K562 (cell line): ENCODE measurements at regions not wholly inside any gene's neighbourhood (a gene's known extent, or its start where the extent isn't known, plus 50 kb on each side); places are given as distances from the start of the nearest gene placed in this dataset.

ENCODE experiments used
- ATAC-seq: fragments of 200-7000 bp; cut with Tn5 transposase; 3 replicates; pipeline ENCODE4 v1.9.1; 2020; ENCODE audit warnings: moderate library complexity
- BruUV-seq: library from RNA; stranded (reverse); fragments of 400-500 nt; replicated peaks from 2 replicates; lab custom pipeline; 2021; lab: Mats Ljungman, UMichigan
- CTCF ChIA-PET: fragments of 300-600 bp; formaldehyde crosslinking; extraction: SDS; loops from one replicate; lab custom pipeline; 2021; ENCODE audit warnings: low intra/inter-chr PET ratio; lab: Yijun Ruan, JAX
- POLR2A ChIA-PET: fragments of 300-600, 350-650 bp; sonication (Branson Sonifier 250); formaldehyde crosslinking; extraction: SDS; loops from one replicate; lab custom pipeline; 2021; ENCODE audit warnings: antibody characterized with exemption, inconsistent platforms; lab: Yijun Ruan, JAX
- DNase-seq, 4 experiments: peaks; one replicate each; pipeline versions ENCODE4 v3.0.0 to v3.0.0-alpha.2; 2011 to 2018; ENCODE audit warnings: low spot score in 3 of 4, mixed read lengths in 3 of 4; ENCODE audit errors: extremely low read depth in 1 of 4
- FAIRE-seq: peaks from 2 replicates; lab custom pipeline; 2011; peaks lifted over from hg19 to GRCh38; lab: Jason Lieb, UNC
- H2AFZ ChIP-seq: 2 replicates; pipeline ENCODE4 v1.6.0; 2011; ENCODE audit warnings: low read depth, low read length, control low read depth, inconsistent platforms
- H3K27ac ChIP-seq: fragments of 200-600 bp; 3 replicates; pipeline ENCODE4 v1.8.0; 2011; ENCODE audit warnings: low read depth, mild to moderate bottlenecking, control low read depth, inconsistent platforms, low read length, moderate library complexity, mixed read lengths; ENCODE audit errors: extremely low read depth
- H3K27me3 ChIP-seq, 2 experiments: fragments of 300-600 bp in 1 of 2; 2 replicates in 1 of 2; 3 replicates in 1 of 2; pipeline versions ENCODE4 v1.6.0 to v1.8.0; 2011; ENCODE audit warnings: inconsistent platforms in 2 of 2, low read length in 2 of 2, mild to moderate bottlenecking in 1 of 2, mixed read lengths in 1 of 2, moderate library complexity in 1 of 2; ENCODE audit not compliant: control insufficient read depth in 2 of 2, insufficient read depth in 2 of 2
- H3K36me3 ChIP-seq: fragments of 300-600 bp; 3 replicates; pipeline ENCODE4 v1.8.0; 2011; ENCODE audit warnings: mild to moderate bottlenecking, low read length, inconsistent platforms; ENCODE audit not compliant: control insufficient read depth, insufficient read depth
- H3K4me1 ChIP-seq, 2 experiments: fragments of 200-600 bp in 1 of 2; replicated peaks in 1 of 2; 2 replicates in 1 of 2; 3 replicates in 1 of 2; pipeline versions ENCODE4 v1.5.1 to v1.8.0; 2011; ENCODE audit warnings: inconsistent platforms in 2 of 2, low read length in 2 of 2, mild to moderate bottlenecking in 1 of 2, mixed read lengths in 1 of 2, moderate library complexity in 1 of 2; ENCODE audit not compliant: control insufficient read depth in 2 of 2, insufficient read depth in 2 of 2
- H3K4me2 ChIP-seq: 2 replicates; pipeline ENCODE4 v1.6.1; 2011; ENCODE audit warnings: low read length, control low read depth, inconsistent platforms, mixed read lengths; ENCODE audit not compliant: insufficient read depth
- H3K4me3 ChIP-seq: fragments of 200-600 bp; sonication (generic), shearing (Covaris generic); 2 replicates; pipeline ENCODE4 v1.5.1; 2016; ENCODE audit warnings: control low read depth, inconsistent platforms
- H3K79me2 ChIP-seq: fragments of 200-600 bp; 3 replicates; pipeline ENCODE4 v1.8.0; 2011; ENCODE audit warnings: low read length, inconsistent platforms; ENCODE audit not compliant: control insufficient read depth, insufficient read depth
- H3K9ac ChIP-seq, 2 experiments: 2 replicates each; pipeline versions ENCODE4 v1.6.0 to v1.6.1; 2011; ENCODE audit warnings: low read depth in 2 of 2, low read length in 2 of 2, control low read depth in 1 of 2, inconsistent platforms in 1 of 2, mild to moderate bottlenecking in 1 of 2, mixed read lengths in 1 of 2; ENCODE audit not compliant: insufficient read depth in 1 of 2
- H3K9me1 ChIP-seq: one replicate; pipeline ENCODE4 v1.6.0; 2011; ENCODE audit warnings: inconsistent platforms, mild to moderate bottlenecking, low read length, moderate library complexity; ENCODE audit not compliant: control insufficient read depth, insufficient read depth
- H3K9me3 ChIP-seq: replicated peaks from 2 replicates; pipeline ENCODE4 v1.5.1; 2011; ENCODE audit warnings: low read depth, low read length, inconsistent platforms; ENCODE audit not compliant: control insufficient read depth, insufficient read depth
- H4K20me1 ChIP-seq: replicated peaks from 2 replicates; pipeline ENCODE4 v1.6.1; 2011; ENCODE audit warnings: low read length, inconsistent platforms, mixed read lengths; ENCODE audit not compliant: control insufficient read depth, insufficient read depth
- ARID2 ChIP-seq: fragments of 450-650 bp; IDR thresholded peaks from 2 replicates; pipeline ENCODE4 v1.6.1; 2017; ENCODE audit warnings: antibody characterized with exemption, mild to moderate bottlenecking
- CCAR2 ChIP-seq: fragments of 200-400 bp; formaldehyde crosslinking; IDR thresholded peaks from 2 replicates; pipeline ENCODE4 v1.6.1; 2017; ENCODE audit warnings: mild to moderate bottlenecking, low read depth, low read length
- KAT7 ChIP-seq: sonication (generic); formaldehyde crosslinking; IDR thresholded peaks from 2 replicates; pipeline ENCODE4 v1.8.0; 2022; ENCODE audit warnings: missing genetic modification reagents, mild to moderate bottlenecking, borderline replicate concordance
- KDM1A ChIP-seq, 2 experiments: fragments of 450-650 bp; IDR thresholded peaks; 2 replicates each; pipeline ENCODE4 v1.6.1; 2016; ENCODE audit warnings: mild to moderate bottlenecking in 2 of 2
- LEF1 ChIP-seq: fragments of 450-650 bp; IDR thresholded peaks from 2 replicates; pipeline ENCODE4 v1.6.1; 2016; ENCODE audit warnings: mild to moderate bottlenecking
- MYC ChIP-seq, 2 experiments: fragments of 250-450 bp in 1 of 2; sonication (Bioruptor Pico) in 1 of 2; IDR thresholded peaks; 2 replicates each; pipeline versions ENCODE4 v1.5.1 to v1.6.1; 2012 to 2021; ENCODE audit warnings: low read depth in 2 of 2, borderline replicate concordance in 1 of 2, improper control_type of control experiment in 1 of 2, low read length in 1 of 2, mild to moderate bottlenecking in 1 of 2, moderate library complexity in 1 of 2
- PTTG1 ChIP-seq: fragments of 450-650 bp; IDR thresholded peaks from 2 replicates; pipeline ENCODE4 v1.6.1; 2016; ENCODE audit warnings: low read depth, mild to moderate bottlenecking, missing genetic modification characterization, missing compliant biosample characterization
- TEAD4 ChIP-seq, 2 experiments: sonication (generic) in 1 of 2; formaldehyde crosslinking in 1 of 2; IDR thresholded peaks; 2 replicates each; pipeline versions ENCODE4 v1.6.1 to v1.8.0; 2012 to 2022; ENCODE audit warnings: borderline replicate concordance in 1 of 2, inconsistent platforms in 1 of 2, low read length in 1 of 2, mild to moderate bottlenecking in 1 of 2, missing genetic modification reagents in 1 of 2
- ZBTB7A ChIP-seq: IDR thresholded peaks from 2 replicates; pipeline ENCODE4 v1.6.1; 2011; ENCODE audit warnings: low read depth, mild to moderate bottlenecking, low read length, moderate library complexity, borderline replicate concordance; ENCODE audit not compliant: control insufficient read depth
- ZC3H4 ChIP-seq: sonication (generic); formaldehyde crosslinking; IDR thresholded peaks from 2 replicates; pipeline ENCODE4 v1.9.0; 2021; ENCODE audit warnings: missing genetic modification reagents, borderline replicate concordance
- ZNF133 ChIP-seq: fragments of 250-450 bp; sonication (Bioruptor Pico); IDR thresholded peaks from 2 replicates; pipeline ENCODE4 v1.4.0; 2020; ENCODE audit warnings: mild to moderate bottlenecking
- ZNF23 ChIP-seq: fragments of 250-450 bp; sonication (Bioruptor Pico); IDR thresholded peaks from 2 replicates; pipeline ENCODE4 v1.4.0; 2020; ENCODE audit warnings: mild to moderate bottlenecking
- WGBS: fragments of 100-300 bp; shearing (Covaris generic); methylation state at CpG from one replicate; pipeline ENCODE4 v1.1.6; 2016; ENCODE audit warnings: low coverage, mixed read lengths; ENCODE audit not compliant: insufficient coverage; ENCODE audit errors: missing lambda C conversion rate; 5-methylcytosine and 5-hydroxymethylcytosine counted together
- in situ Hi-C: fragments of 300-500 bp; cut with MboI; formaldehyde crosslinking; loops from 4 replicates; pipeline ENCODE4 v1.15.0; 2018; ENCODE audit warnings: inconsistent platforms, mixed read lengths
- intact Hi-C: fragments of 100-400 bp; cut with micrococcal nuclease; formaldehyde crosslinking; loops from 2 replicates; pipeline ENCODE4 v1.14.2; 2022
- TF ChIP-seq, protein P1 (sequence below): fragments of 450-650 bp; formaldehyde crosslinking; IDR thresholded peaks from 2 replicates; pipeline ENCODE4 v1.4.0; 2020; ENCODE audit warnings: mild to moderate bottlenecking

DNA sequence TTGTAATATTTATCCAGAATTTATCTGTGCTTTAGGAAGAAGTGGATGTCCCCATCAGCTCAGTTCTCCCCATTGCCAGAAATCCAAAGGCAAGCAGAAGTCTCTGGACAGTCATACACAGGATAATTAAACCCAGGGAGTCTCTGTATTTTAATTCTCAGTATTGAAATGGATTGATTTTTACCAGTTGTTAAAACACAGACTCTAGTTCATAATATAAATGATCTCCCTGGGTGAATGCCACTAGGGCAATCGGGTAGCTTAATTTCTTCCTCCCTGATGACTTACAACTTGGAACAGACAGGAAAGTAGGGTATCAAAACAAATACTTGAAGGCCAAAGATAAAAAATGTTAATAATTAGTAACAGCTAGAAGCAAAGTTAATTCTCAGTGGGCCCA, 66.5 kb upstream of the DAP start:
- Histone ChIP-seq H3K9me1 (no peaks in the 10 kb centered on the region), H3K4me1 (no peaks in the 10 kb centered on the region), H3K4me3 (no peak overlapping the region), H3K9me3 (no peaks in the 10 kb centered on the region), H3K27ac (no peak overlapping the region), H4K20me1 (no peaks in the 10 kb centered on the region), H3K9ac (no peak overlapping the region), H3K79me2 (no peaks in the 10 kb centered on the region), H3K4me2 (no peak overlapping the region), H3K36me3 (no peaks in the 10 kb centered on the region), H3K27me3 (peaks cover 3 to 4% of the 10 kb centered on the region in 2 experiments; a peak in 1 of 5 replicates), H2AFZ (no peak overlapping the region)
- ATAC-seq = no peak
- TF ChIP-seq CCAR2 (no peak), TEAD4 (IDR thresholded peaks at IDR 0.05; ENCODE audit: low read length) (no peak), TEAD4 (CRISPR knock-in tag; IDR thresholded peaks at IDR 0.05; ENCODE audit: borderline replicate concordance) (no peak), KDM1A (IDR thresholded peaks at IDR 0.05) (no peak), ZC3H4 (CRISPR knock-in tag) (no peak), LEF1 (no peak), MYC (IDR thresholded peaks at IDR 0.05; ENCODE audit: low read depth, low read length) (no peak), MYC (CRISPR knock-in tag; IDR thresholded peaks at IDR 0.05; ENCODE audit: borderline replicate concordance, low read depth) (no peak), ARID2 (no peak), ZBTB7A (no peak), PTTG1 (tag) (no peak), ZNF133 (CRISPR knock-in tag) (no peak), KAT7 (CRISPR knock-in tag) (no peak), ZNF23 (CRISPR knock-in tag) (no peak)
- TF ChIP-seq, protein P1, sequence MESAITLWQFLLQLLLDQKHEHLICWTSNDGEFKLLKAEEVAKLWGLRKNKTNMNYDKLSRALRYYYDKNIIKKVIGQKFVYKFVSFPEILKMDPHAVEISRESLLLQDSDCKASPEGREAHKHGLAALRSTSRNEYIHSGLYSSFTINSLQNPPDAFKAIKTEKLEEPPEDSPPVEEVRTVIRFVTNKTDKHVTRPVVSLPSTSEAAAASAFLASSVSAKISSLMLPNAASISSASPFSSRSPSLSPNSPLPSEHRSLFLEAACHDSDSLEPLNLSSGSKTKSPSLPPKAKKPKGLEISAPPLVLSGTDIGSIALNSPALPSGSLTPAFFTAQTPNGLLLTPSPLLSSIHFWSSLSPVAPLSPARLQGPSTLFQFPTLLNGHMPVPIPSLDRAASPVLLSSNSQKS (CRISPR knock-in tag) = no peak
- DNase-seq = no peak
- no peak for FAIRE-seq
- POLR2A ChIA-PET = interaction anchor here (0.7 to 2.3 kb wide), 2 partner anchors 12 to 113 kb away, joined by 3 to 7 read pairs; no protein-coding TSS in a partner anchor
- WGBS = 0% methylated on average over 1 of the region's 1 CpG
- no TSS peak for BruUV-seq
- CTCF ChIA-PET = no interaction called here
- intact Hi-C loops = no loop called here
- in situ Hi-C loops = no loop called here
